ENCODE measurements at regions not wholly inside any gene's neighbourhood (a gene's known extent, or its start where the extent isn't known, plus 50 kb on each side); places are given as distances from the start of the nearest gene placed in this dataset.
"Not testable (repeated sequence)": the region's sequence is repeated elsewhere in the genome, so short reads cannot be mapped to it uniquely, and the experiment has no call there.

DNA sequence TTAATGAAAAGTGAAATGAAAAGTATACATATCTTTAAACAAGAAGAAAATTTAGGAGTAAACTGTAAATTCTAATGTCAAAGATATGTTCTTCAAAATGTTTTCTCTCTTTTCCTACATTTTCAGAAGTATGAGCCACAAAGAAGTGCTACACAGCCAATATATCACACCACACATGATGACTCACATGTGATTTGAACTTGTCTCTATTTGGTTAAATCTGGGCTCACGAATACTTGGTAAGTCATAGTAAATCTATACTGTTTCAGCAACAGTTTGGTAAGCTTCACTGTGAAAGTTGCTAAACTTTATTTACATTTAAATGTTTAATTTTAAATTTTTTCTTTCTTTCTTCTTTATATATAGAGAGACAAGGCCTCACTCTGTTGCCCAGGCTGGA is 380.6 kb upstream of the IGFBP3 start:
- no peak for DNase-seq (ENCODE audit: low read depth in 2 of 2)

GRCh38 chr7:46297515-46297914 is 376.4 kb upstream of the IGFBP3 start:
- no peak for DNase-seq (ENCODE audit: low read depth in 2 of 2)

DNA sequence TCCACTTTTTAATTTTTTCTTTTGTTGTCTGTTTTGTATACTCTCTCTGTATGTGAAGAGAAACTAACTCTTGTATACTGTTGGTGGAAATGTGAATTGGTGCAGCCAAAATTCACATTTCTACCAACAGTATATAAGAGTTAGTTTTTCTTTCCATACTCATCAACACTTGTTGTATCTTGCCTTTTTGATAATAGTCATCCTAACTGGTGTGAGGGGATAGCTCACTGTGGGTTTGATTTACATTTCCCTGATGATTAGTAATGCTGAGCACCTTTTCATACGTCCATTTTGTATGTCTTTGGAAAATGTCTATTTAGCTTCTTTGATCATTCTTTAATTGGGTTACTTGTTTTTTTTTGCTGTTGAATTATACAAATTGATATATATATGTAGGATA is 375.5 kb upstream of the IGFBP3 start:
- DNase-seq (ENCODE audit: low read depth in 2 of 2), result no peak

GRCh38 chr7:46294381-46294780 is 373.3 kb upstream of the IGFBP3 start:
- no peak for DNase-seq (ENCODE audit: low read depth in 2 of 2)

DNA sequence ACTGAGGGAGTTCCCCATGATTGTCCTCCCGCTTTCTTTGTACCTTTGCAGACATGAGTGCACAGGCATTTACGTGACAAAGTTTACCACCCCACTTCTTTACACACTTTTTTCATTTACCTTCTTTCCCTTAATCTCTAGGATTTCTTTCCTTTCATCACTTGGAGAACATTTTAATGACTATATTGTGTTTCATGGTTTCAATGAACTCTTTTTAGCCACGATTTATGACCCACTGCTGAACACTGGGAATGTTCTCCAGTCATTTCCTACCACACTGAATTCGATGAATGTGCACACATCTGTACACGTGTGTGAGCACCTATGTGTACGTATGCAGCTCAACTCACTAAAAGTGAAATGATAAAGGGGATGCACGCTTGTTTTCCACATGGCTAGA is 371.7 kb upstream of the IGFBP3 start:
- no peak for DNase-seq (ENCODE audit: low read depth in 2 of 2)

DNA sequence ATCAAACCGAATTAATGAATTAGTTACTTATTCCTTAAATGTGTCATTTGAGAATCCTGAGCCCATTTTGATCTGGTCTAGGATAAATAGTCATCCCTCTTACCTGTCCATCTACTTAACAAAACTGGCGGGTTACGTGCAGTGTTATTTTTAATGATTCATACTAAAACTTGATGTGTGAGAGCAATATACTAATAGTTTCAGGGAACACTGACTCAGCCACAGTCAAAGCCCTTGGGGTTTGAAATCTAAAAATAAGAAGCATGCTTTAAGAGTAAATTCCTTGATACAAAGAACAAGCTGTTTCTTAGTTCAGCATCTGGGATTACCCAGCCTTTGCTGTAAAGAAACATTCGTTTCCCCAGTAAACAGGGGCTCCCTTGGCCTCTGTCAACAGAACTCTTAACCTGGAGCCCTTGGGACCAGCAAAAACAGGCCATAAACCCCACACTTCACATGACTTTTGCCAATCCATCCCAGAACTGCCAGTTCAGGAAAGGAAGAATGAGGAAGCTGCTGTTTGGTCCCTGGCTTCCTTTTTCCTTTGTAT is 370.6 kb upstream of the IGFBP3 start:
- peak; percentile 69 to 75 for DNase-seq (ENCODE audit: low read depth in 2 of 2)

- DNase-seq (ENCODE audit: low read depth in 2 of 2), result no peak
These were observed 370.0 kb upstream of the IGFBP3 start for GRCh38 chr7:46291050-46291438.

GRCh38 chr7:46290374-46291049 is 369.4 kb upstream of the IGFBP3 start:
- DNase-seq (ENCODE audit: low read depth in 2 of 2), result no peak

DNA sequence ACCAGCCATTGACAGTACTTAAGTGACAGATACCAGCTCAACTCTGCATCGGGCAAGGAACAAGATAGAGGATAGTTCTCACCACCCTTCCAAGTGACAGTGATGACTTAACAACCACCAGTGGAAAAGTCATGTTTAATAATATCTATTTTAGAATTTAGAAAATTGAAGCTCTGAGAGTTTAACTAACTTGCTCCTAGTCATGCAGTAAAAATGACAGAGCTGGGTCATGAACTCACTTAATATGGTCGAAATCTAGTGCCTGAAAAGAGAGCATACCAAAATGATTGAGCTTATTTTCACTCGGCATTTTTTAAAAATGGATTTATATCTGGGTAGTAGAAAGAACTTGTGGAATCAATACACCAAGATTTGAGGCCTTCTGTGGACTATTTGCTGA is 367.8 kb upstream of the IGFBP3 start:
- DNase-seq (ENCODE audit: low read depth in 2 of 2), result no peak

DNA sequence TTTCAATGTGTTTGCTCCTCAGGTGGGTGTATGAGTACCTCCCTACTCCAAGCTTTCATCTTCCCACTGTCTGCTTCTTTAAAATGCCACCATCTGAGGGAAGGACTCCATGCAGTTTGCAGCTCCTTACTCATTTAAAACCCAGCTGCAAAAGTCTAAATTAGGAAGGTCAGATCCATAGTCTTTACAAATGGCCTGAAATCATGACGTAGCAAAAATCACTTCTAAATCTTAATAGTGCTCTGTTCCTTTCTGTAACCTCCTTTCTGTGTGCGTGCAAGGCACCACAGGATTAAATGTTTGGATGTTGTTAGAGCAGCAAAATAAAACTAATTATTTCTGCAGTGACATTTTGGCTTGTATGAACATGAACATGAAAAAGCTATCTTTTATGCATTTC is 366.9 kb upstream of the IGFBP3 start:
- DNase-seq (ENCODE audit: low read depth in 2 of 2), result no peak

GRCh38 chr7:46286957-46287356 is 365.9 kb upstream of the IGFBP3 start:
- no peak for DNase-seq (ENCODE audit: low read depth in 2 of 2)

GRCh38 chr7:46286356-46286755 is 365.3 kb upstream of the IGFBP3 start:
- DNase-seq (ENCODE audit: low read depth in 2 of 2), result no peak

DNA sequence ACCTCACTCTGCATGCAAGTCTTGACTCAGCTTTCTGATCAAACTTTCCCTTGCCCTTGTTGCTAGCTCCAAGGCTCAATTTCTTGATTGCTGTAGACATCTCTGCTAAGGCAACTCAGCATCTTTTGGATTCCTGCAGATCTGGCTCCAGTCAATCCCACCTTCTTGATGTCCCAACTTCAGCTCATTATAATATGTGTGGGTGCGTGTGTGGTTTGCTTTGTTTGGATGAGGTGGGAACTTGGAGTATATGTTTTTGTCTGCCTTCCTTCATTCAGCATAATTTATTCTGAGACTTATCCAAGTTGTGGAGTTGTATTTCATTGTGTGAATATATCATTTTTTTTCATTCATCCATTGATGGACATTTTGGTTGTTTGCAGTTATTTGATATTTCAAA is 364.8 kb upstream of the IGFBP3 start:
- no peak for DNase-seq (ENCODE audit: low read depth in 2 of 2)

- DNase-seq (ENCODE audit: low read depth in 2 of 2), result no peak
These were observed 362.8 kb upstream of the IGFBP3 start for GRCh38 chr7:46283852-46284251.

GRCh38 chr7:46282155-46282554 is 361.1 kb upstream of the IGFBP3 start:
- no peak for DNase-seq (ENCODE audit: low read depth in 2 of 2)

DNA sequence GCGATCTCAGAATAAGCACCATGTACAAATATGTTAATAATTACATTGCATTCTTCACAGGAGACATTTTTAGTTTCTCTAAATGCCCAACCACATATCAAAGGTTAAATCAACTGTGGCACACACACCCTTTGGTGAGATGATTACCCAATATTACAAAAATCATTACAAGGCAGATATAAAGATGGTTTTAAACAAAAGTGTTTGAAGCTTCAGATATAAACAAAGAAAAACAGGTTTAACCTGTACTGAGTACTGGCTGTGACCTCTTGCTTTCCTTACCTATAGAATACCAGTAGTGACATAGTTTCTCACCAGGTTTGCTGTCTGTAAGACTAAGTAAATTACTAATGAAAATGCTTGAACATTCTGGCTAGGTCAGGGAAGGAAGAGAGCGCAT is 360.0 kb upstream of the IGFBP3 start:
- no peak for DNase-seq (ENCODE audit: low read depth in 2 of 2)

DNA sequence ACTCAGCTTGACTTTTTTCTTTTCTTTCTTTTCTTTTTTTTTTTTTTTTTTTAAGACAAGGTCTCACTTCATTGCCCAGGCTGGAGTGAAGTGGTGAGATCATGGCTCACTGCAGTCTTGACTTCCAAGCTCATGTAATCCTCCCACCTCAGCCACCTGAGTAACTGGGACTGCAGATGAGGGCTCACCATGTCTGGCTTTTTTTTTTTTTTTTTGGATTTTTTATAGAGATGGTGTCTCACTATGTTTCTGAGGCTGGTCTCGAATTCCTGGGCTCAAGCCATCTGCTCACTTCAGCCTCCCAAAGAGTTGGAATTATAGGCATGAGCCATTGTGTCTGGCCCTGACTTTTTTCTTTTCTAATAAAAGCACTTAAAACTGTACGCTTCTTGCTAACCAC is 358.2 kb upstream of the IGFBP3 start:
- DNase-seq (ENCODE audit: low read depth in 2 of 2), result no peak

DNA sequence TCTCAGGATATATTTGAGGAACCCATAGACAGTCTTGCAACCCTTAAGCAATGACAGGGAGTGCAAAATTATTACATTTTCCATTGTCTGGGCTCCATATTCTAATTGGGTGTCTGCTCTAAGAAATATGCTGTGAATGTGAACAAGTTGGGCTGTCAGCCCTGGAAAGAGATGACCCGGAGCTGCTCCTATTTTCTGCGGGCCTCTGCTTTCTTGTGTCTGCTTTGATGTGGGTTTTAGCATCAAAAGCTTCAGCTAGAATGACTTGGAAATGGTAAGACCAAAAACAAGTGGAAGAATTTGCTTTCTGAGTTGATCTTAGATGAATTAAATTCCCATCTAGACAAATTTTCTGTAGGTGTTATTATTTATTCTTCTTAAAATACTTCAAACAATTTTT is 343.6 kb upstream of the IGFBP3 start:
- no peak for DNase-seq (ENCODE audit: low read depth in 2 of 2)

GRCh38 chr7:46261638-46262037 is 340.6 kb upstream of the IGFBP3 start:
- not testable (repeated sequence) for DNase-seq (ENCODE audit: low read depth in 2 of 2)

GRCh38 chr7:46259947-46260346 is 338.9 kb upstream of the IGFBP3 start:
- no peak for DNase-seq (ENCODE audit: low read depth in 2 of 2)

- peak; percentile 88 to 89 for DNase-seq (ENCODE audit: low read depth in 2 of 2)
These were observed 336.8 kb upstream of the IGFBP3 start for GRCh38 chr7:46257761-46258448.

DNA sequence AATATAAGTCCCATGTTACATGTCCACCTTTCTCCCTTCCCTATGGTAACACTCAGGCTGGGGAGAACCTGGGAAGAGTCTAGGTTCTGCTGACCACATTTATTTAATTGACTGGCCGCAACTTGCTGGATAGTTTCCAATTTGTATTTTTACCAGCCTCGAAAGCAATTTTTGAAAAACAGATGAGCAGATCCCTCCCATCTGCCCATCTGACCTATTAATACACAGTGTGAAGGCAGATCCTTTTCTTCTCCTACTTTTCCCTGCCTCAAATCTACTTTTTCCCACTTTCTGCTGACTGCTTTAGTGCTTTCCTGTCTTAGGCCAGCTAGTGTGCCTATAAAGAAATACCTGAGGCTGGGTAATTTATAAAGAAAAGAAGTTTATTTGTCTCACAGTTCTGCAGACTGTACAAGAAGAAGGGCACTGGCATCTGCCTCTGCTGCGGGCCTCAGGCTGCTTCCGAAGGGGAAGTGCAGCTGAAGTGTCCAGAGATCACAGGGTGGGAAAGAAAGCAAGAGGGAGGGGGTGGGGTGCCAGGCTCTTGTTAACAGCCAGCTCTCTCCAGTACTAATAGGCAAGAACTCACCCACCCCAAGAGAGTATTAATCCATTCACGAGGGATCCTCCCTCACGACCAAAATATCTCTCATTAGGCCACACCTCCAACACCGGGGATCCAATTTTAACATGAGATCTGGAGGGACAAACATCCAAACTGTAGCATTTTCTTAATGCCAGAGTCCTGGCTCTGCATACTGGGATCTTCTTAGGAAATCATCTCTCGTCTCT is 336.0 kb upstream of the IGFBP3 start:
- DNase-seq (ENCODE audit: low read depth in 2 of 2), result no peak

GRCh38 chr7:46253520-46253919 is 332.4 kb upstream of the IGFBP3 start:
- no peak for DNase-seq (ENCODE audit: low read depth in 2 of 2)
